Activated T-helper 1 cell treated with anti-CD3 and anti-CD28 coated beads, Interleukin-12 subunit alpha, Interleukin-12 subunit beta, Interleukin-2, Interleukin-4 antibody, amounts not matched to agents 30 ng/mL and 10 ng/mL and 1 ng/mL, durations not matched to agents 14 hours and 24 hours and 36 hours (primary cell): ENCODE measurements at regions not wholly inside any gene's neighbourhood (a gene's known extent, or its start where the extent isn't known, plus 50 kb on each side); places are given as distances from the start of the nearest gene placed in this dataset.

Experiments used
- DNase-seq: peaks from one replicate; pipeline ENCODE4 v3.0.0; 2021; ENCODE audit warnings: low spot score
- H3K27ac Mint-ChIP-seq: one replicate; pipeline ENCODE4 v1.8.0; 2021; ENCODE audit warnings: mild to moderate bottlenecking, mixed read lengths
- H3K27me3 Mint-ChIP-seq: one replicate; pipeline ENCODE4 v1.8.0; 2022; ENCODE audit warnings: mild to moderate bottlenecking, moderate library complexity, mixed read lengths; ENCODE audit not compliant: insufficient read depth
- H3K36me3 Mint-ChIP-seq: one replicate; pipeline ENCODE4 v1.8.0; 2021; ENCODE audit warnings: low read depth, mixed read lengths
- H3K4me1 Mint-ChIP-seq: one replicate; pipeline ENCODE4 v1.8.0; 2021; ENCODE audit warnings: low read depth, mixed read lengths
- H3K4me3 Mint-ChIP-seq: one replicate; pipeline ENCODE4 v1.8.0; 2021; ENCODE audit warnings: mild to moderate bottlenecking, moderate library complexity, mixed read lengths
- H3K9me3 Mint-ChIP-seq: one replicate; pipeline ENCODE4 v1.8.0; 2021; ENCODE audit warnings: mixed read lengths
- intact Hi-C: fragments of 100-400 bp; cut with micrococcal nuclease; formaldehyde crosslinking; loops from one replicate; pipeline ENCODE4 v1.15.1; 2024

GRCh38 chr6:148090326-148090725 lies 252.3 kb upstream of the SASH1 start:
- DNase-seq = no peak
- Mint-ChIP-seq H3K27ac (no peak overlapping the region), H3K4me3 (no peak overlapping the region), H3K9me3 (peaks cover 6% of the 10 kb centered on the region), H3K27me3 (peaks cover 4% of the 10 kb centered on the region), H3K36me3 (no peaks in the 10 kb centered on the region), H3K4me1 (no peaks in the 10 kb centered on the region)
- intact Hi-C loops = no loop called here

DNA sequence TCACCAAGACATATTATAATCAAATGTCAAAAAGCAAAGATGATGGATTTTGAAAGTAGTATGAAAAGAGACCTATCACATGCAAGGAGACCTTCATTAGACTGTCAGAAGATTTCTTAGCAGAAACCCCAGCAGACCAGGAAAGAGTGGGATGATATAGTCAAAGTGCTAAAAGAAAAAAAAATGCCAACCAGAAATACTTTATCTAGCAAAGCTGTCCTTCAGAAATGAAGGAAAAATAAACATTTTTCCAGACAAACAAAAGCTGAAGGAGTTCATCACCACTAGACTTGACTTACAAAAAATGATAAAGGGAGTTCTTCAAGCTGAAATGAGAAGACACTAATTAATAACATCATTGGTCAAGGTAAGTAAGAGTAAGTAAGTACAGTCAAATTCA lies 251.2 kb upstream of the SASH1 start:
- intact Hi-C loops = no loop called here
- no peak overlapping the region for H3K4me3 Mint-ChIP-seq
- peaks cover 6% of the 10 kb centered on the region for H3K9me3 Mint-ChIP-seq
- H3K27ac Mint-ChIP-seq = no peak overlapping the region
- peaks cover 1% of the 10 kb centered on the region for H3K27me3 Mint-ChIP-seq
- DNase-seq = no peak
- H3K4me1 Mint-ChIP-seq = no peaks in the 10 kb centered on the region
- no peaks in the 10 kb centered on the region for H3K36me3 Mint-ChIP-seq

GRCh38 chr6:148103436-148103835 lies 239.2 kb upstream of the SASH1 start:
- H3K9me3 Mint-ChIP-seq = no peaks in the 10 kb centered on the region
- H3K4me1 Mint-ChIP-seq = no peaks in the 10 kb centered on the region
- intact Hi-C loops = no loop called here
- DNase-seq = no peak
- H3K27ac Mint-ChIP-seq = no peak overlapping the region
- no peak overlapping the region for H3K4me3 Mint-ChIP-seq
- H3K27me3 Mint-ChIP-seq = peaks cover 4% of the 10 kb centered on the region
- no peaks in the 10 kb centered on the region for H3K36me3 Mint-ChIP-seq

- Mint-ChIP-seq H3K4me3 (no peak overlapping the region), H3K9me3 (no peaks in the 10 kb centered on the region), H3K27ac (no peak overlapping the region), H3K36me3 (no peaks in the 10 kb centered on the region), H3K4me1 (no peaks in the 10 kb centered on the region), H3K27me3 (peaks cover 4% of the 10 kb centered on the region)
- no peak for DNase-seq
- intact Hi-C loops = no loop called here
These were observed 238.5 kb upstream of the SASH1 start for GRCh38 chr6:148104131-148104530.

- no peaks in the 10 kb centered on the region for H3K9me3 Mint-ChIP-seq
- DNase-seq = no peak
- H3K27me3 Mint-ChIP-seq = peaks cover 4% of the 10 kb centered on the region
- H3K4me3 Mint-ChIP-seq = no peak overlapping the region
- H3K36me3 Mint-ChIP-seq = no peaks in the 10 kb centered on the region
- H3K4me1 Mint-ChIP-seq = no peaks in the 10 kb centered on the region
- intact Hi-C loops = no loop called here
- no peak overlapping the region for H3K27ac Mint-ChIP-seq
These were observed 236.9 kb upstream of the SASH1 start for GRCh38 chr6:148105695-148106094.

- no peak for DNase-seq
- intact Hi-C loops = no loop called here
- Mint-ChIP-seq H3K4me3 (no peak overlapping the region), H3K4me1 (no peaks in the 10 kb centered on the region), H3K9me3 (no peaks in the 10 kb centered on the region), H3K27me3 (peaks cover 6% of the 10 kb centered on the region), H3K27ac (no peak overlapping the region), H3K36me3 (no peaks in the 10 kb centered on the region)
These were observed 234.7 kb upstream of the SASH1 start for GRCh38 chr6:148107911-148108310.

- Mint-ChIP-seq H3K27ac (no peak overlapping the region), H3K36me3 (no peaks in the 10 kb centered on the region), H3K4me1 (no peaks in the 10 kb centered on the region), H3K27me3 (peaks cover 6% of the 10 kb centered on the region), H3K9me3 (no peaks in the 10 kb centered on the region), H3K4me3 (no peak overlapping the region)
- intact Hi-C loops = no loop called here
- no peak for DNase-seq
These were observed 232.9 kb upstream of the SASH1 start for GRCh38 chr6:148109732-148110131.

DNA sequence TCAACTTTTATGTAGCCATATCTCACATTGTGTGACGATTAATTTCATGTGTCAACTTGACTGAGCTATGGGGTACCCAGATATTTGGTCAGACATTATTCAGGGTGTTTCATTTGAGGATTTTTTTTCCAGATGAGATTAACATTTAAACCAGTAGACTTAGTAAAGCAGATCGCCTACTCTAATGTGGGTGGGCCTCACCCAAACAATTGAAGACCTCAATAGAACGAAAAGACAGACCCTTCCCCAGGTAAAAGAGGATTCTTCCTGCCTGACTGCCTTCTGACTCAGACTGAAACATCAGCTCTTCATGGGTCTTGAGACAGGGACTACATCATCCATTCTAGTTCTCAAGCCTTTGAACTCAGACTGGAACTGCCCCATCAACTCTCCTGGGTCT lies 231.7 kb upstream of the SASH1 start:
- H3K36me3 Mint-ChIP-seq = no peaks in the 10 kb centered on the region
- H3K4me3 Mint-ChIP-seq = no peak overlapping the region
- H3K27me3 Mint-ChIP-seq = peaks cover 2% of the 10 kb centered on the region
- no peak overlapping the region for H3K27ac Mint-ChIP-seq
- no peak for DNase-seq
- intact Hi-C loops = no loop called here
- no peaks in the 10 kb centered on the region for H3K9me3 Mint-ChIP-seq
- no peaks in the 10 kb centered on the region for H3K4me1 Mint-ChIP-seq

- no peaks in the 10 kb centered on the region for H3K9me3 Mint-ChIP-seq
- H3K4me3 Mint-ChIP-seq = no peak overlapping the region
- peaks cover 2% of the 10 kb centered on the region for H3K27me3 Mint-ChIP-seq
- no peaks in the 10 kb centered on the region for H3K36me3 Mint-ChIP-seq
- intact Hi-C loops = no loop called here
- no peaks in the 10 kb centered on the region for H3K4me1 Mint-ChIP-seq
- no peak overlapping the region for H3K27ac Mint-ChIP-seq
- no peak for DNase-seq
These were observed 229.8 kb upstream of the SASH1 start for GRCh38 chr6:148112851-148113319.

- intact Hi-C loops = no loop called here
- Mint-ChIP-seq H3K4me1 (no peaks in the 10 kb centered on the region), H3K9me3 (no peaks in the 10 kb centered on the region), H3K27ac (no peak overlapping the region), H3K4me3 (no peak overlapping the region), H3K36me3 (no peaks in the 10 kb centered on the region), H3K27me3 (peaks cover 5% of the 10 kb centered on the region)
- no peak for DNase-seq
These were observed 226.6 kb upstream of the SASH1 start for GRCh38 chr6:148116001-148116400.

DNA sequence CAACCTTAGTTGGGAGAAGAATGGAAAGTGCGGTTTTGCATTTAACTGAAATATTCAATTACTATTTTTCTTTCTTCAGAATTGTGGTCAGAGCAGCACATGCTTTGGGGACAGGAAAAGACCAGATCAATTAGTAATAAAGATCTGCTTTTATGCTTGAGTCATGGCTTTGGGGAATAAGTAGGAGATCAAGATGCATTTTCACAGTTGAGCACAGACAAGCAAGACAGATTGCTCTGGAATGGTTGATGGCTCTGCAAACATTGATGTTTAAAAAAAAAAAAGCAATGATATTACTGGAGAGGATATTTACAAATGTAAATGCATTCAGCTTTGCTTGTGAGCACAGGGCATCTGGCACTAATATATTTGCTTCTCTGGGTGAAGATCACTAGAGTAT lies 224.4 kb upstream of the SASH1 start:
- Mint-ChIP-seq H3K27ac (no peak overlapping the region), H3K27me3 (peaks cover 3% of the 10 kb centered on the region), H3K4me3 (no peak overlapping the region), H3K4me1 (no peaks in the 10 kb centered on the region), H3K9me3 (no peaks in the 10 kb centered on the region), H3K36me3 (no peaks in the 10 kb centered on the region)
- intact Hi-C loops = no loop called here
- DNase-seq = no peak

DNA sequence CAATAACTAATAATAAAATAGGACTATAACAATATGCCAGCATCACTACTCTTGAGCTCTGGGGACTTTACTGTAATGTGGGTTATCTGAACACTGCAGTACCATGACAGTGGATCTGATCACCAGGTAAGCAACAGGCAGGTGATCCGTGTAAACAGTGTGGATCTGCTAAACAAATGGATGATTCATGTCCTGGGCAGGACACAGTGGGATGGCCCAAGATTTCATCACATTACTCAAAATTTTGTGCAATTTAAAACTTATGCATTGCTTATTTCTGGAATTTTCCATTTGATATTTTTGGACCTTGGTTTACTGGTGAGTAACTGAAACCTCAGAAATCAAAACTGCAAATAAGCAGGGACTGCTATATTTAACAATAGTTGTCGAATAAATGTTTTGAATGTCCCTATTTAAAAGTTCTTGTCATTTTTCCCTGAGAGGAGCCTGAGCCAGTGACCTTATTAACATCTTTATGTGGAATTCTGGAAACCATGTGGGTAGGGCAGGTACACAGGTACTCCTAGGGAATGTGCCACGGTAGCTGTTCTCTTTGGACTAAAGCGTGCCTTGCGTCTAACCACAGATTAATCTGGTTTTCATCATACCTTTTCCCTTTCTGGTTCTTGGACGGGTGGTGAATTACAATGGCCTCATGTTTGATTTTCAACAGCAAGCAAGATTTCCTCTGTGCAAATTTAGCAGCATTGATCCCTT lies 214.5 kb upstream of the SASH1 start:
- no peaks in the 10 kb centered on the region for H3K9me3 Mint-ChIP-seq
- no peaks in the 10 kb centered on the region for H3K4me1 Mint-ChIP-seq
- no peak for DNase-seq
- H3K27me3 Mint-ChIP-seq = no peaks in the 10 kb centered on the region
- no peak overlapping the region for H3K27ac Mint-ChIP-seq
- no peaks in the 10 kb centered on the region for H3K36me3 Mint-ChIP-seq
- intact Hi-C loops = no loop called here
- no peak overlapping the region for H3K4me3 Mint-ChIP-seq

- no peaks in the 10 kb centered on the region for H3K4me1 Mint-ChIP-seq
- no peaks in the 10 kb centered on the region for H3K27me3 Mint-ChIP-seq
- H3K36me3 Mint-ChIP-seq = no peaks in the 10 kb centered on the region
- H3K27ac Mint-ChIP-seq = no peak overlapping the region
- no peaks in the 10 kb centered on the region for H3K9me3 Mint-ChIP-seq
- no peak overlapping the region for H3K4me3 Mint-ChIP-seq
- intact Hi-C loops = no loop called here
- DNase-seq = no peak
These were observed 208.0 kb upstream of the SASH1 start for GRCh38 chr6:148134592-148134991.

GRCh38 chr6:148136586-148136985 lies 206.1 kb upstream of the SASH1 start:
- Mint-ChIP-seq H3K4me3 (no peak overlapping the region), H3K27ac (no peak overlapping the region), H3K36me3 (no peaks in the 10 kb centered on the region), H3K9me3 (no peaks in the 10 kb centered on the region), H3K27me3 (no peaks in the 10 kb centered on the region), H3K4me1 (no peaks in the 10 kb centered on the region)
- DNase-seq = no peak
- intact Hi-C loops = no loop called here
